HEK293 (cell line): ENCODE measurements at regions not wholly inside any gene's neighbourhood (a gene's known extent, or its start where the extent isn't known, plus 50 kb on each side); places are given as distances from the start of the nearest gene placed in this dataset.

Source experiments
- CTCF ChIA-PET: fragments of 350-600 bp; formaldehyde crosslinking; extraction: SDS; loops from one replicate; lab custom pipeline; 2021; ENCODE audit warnings: antibody characterized with exemption; lab: Yijun Ruan, JAX
- POLR2A ChIA-PET: fragments of 300-600 bp; formaldehyde crosslinking; extraction: SDS; loops from one replicate; lab custom pipeline; 2020; ENCODE audit warnings: antibody characterized with exemption, inconsistent platforms; lab: Yijun Ruan, JAX
- H3K27ac ChIP-seq: fragments of 200-500 bp; sonication (Bioruptor generic); 2 replicates; pipeline ENCODE4 v1.5.1; 2014; ENCODE audit warnings: low read depth, low read length, control low read depth, inconsistent platforms; ENCODE audit errors: extremely low read depth
- H3K36me3 ChIP-seq, 2 experiments: fragments of 200-500 bp in 1 of 2; sonication (Bioruptor generic) in 1 of 2; 1 replicate in 1 of 2; 2 replicates in 1 of 2; pipeline ENCODE4 v1.5.1; 2014 to 2017; ENCODE audit warnings: inconsistent platforms in 2 of 2, low read length in 2 of 2; ENCODE audit not compliant: control insufficient read depth in 2 of 2, insufficient read depth in 1 of 2
- H3K4me1 ChIP-seq: fragments of 200-500 bp; sonication (Bioruptor generic); 2 replicates; pipeline ENCODE4 v1.5.1; 2014; ENCODE audit warnings: mild to moderate bottlenecking, low read length, inconsistent platforms; ENCODE audit not compliant: control insufficient read depth, insufficient read depth
- H3K4me3 ChIP-seq: 2 replicates; pipeline ENCODE4 v1.5.1; 2011; ENCODE audit warnings: low read depth, mild to moderate bottlenecking, control low read depth, low read length, moderate library complexity
- H3K9me3 ChIP-seq: fragments of 200-500 bp; sonication (Bioruptor generic); 2 replicates; pipeline ENCODE4 v1.5.1; 2014; ENCODE audit warnings: low read depth, low read length, inconsistent platforms; ENCODE audit not compliant: control insufficient read depth, insufficient read depth
- FEZF1 ChIP-seq: fragments of 450-650 bp; formaldehyde crosslinking; IDR thresholded peaks from 2 replicates; pipeline ENCODE4 v1.5.1; 2016; ENCODE audit warnings: missing biosample characterization, missing genetic modification characterization
- ZNF133 ChIP-seq: fragments of 450-650 bp; formaldehyde crosslinking; IDR thresholded peaks from 2 replicates; pipeline ENCODE4 v1.5.1; 2016; ENCODE audit warnings: missing biosample characterization, missing genetic modification characterization
- ZNF169 ChIP-seq: fragments of 450-650 bp; formaldehyde crosslinking; IDR thresholded peaks from 2 replicates; pipeline ENCODE4 v1.5.1; 2016; ENCODE audit warnings: missing biosample characterization, missing genetic modification characterization
- ZNF223 ChIP-seq: fragments of 450-650 bp; formaldehyde crosslinking; IDR thresholded peaks from 2 replicates; pipeline ENCODE4 v1.5.1; 2016; ENCODE audit warnings: missing biosample characterization, missing genetic modification characterization
- ZNF302 ChIP-seq: fragments of 450-650 bp; formaldehyde crosslinking; IDR thresholded peaks from 2 replicates; pipeline ENCODE4 v1.5.1; 2016; ENCODE audit warnings: missing biosample characterization, missing genetic modification characterization, low read depth
- ZNF366 ChIP-seq: fragments of 450-650 bp; formaldehyde crosslinking; conservative IDR thresholded peaks from 2 replicates; pipeline ENCODE4 v1.5.1; 2016; ENCODE audit warnings: missing biosample characterization, missing genetic modification characterization
- ZNF585B ChIP-seq: fragments of 450-650 bp; formaldehyde crosslinking; IDR thresholded peaks from 2 replicates; pipeline ENCODE4 v1.5.1; 2016; ENCODE audit warnings: missing biosample characterization, missing genetic modification characterization
- ZSCAN23 ChIP-seq: fragments of 450-650 bp; formaldehyde crosslinking; IDR thresholded peaks from 2 replicates; pipeline ENCODE4 v1.5.1; 2016; ENCODE audit warnings: missing biosample characterization, missing genetic modification characterization
- TF ChIP-seq, protein P1 (sequence below): fragments of 450-650 bp; formaldehyde crosslinking; conservative IDR thresholded peaks from 2 replicates; pipeline ENCODE4 v1.5.1; 2016; ENCODE audit warnings: low read depth, missing biosample characterization, missing genetic modification characterization
- TF ChIP-seq, protein P2 (sequence below): fragments of 450-650 bp; formaldehyde crosslinking; conservative IDR thresholded peaks from 2 replicates; pipeline ENCODE4 v1.5.1; 2016; ENCODE audit warnings: low read depth, missing biosample characterization, missing genetic modification characterization
- TF ChIP-seq, protein P3 (sequence below): fragments of 450-650 bp; formaldehyde crosslinking; IDR thresholded peaks from 2 replicates; pipeline ENCODE4 v1.5.1; 2017; ENCODE audit warnings: missing biosample characterization, missing genetic modification characterization

DNA sequence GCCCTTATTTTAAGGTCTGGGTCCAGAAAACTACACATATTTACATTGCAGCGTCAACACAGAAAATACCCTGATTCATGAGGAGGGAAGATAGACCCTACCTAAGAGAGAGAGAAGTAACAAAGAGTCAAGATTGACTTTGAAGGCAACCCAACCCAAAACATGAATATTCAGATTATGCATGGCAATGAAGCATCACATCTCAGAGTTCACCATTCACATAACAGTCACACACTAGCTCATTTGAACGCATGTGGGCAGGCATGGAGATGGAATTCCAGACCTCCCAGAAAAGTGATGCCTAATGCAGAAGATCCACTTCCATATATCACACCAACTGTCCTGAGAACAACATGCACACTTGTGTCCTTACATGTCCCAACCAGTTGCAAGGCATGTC lies 190.1 kb upstream of the ITGA1 start (continued):
- TF ChIP-seq, protein P1, sequence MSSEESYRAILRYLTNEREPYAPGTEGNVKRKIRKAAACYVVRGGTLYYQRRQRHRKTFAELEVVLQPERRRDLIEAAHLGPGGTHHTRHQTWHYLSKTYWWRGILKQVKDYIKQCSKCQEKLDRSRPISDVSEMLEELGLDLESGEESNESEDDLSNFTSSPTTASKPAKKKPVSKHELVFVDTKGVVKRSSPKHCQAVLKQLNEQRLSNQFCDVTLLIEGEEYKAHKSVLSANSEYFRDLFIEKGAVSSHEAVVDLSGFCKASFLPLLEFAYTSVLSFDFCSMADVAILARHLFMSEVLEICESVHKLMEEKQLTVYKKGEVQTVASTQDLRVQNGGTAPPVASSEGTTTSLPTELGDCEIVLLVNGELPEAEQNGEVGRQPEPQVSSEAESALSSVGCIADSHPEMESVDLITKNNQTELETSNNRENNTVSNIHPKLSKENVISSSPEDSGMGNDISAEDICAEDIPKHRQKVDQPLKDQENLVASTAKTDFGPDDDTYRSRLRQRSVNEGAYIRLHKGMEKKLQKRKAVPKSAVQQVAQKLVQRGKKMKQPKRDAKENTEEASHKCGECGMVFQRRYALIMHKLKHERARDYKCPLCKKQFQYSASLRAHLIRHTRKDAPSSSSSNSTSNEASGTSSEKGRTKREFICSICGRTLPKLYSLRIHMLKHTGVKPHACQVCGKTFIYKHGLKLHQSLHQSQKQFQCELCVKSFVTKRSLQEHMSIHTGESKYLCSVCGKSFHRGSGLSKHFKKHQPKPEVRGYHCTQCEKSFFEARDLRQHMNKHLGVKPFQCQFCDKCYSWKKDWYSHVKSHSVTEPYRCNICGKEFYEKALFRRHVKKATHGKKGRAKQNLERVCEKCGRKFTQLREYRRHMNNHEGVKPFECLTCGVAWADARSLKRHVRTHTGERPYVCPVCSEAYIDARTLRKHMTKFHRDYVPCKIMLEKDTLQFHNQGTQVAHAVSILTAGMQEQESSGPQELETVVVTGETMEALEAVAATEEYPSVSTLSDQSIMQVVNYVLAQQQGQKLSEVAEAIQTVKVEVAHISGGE (tag by site-specific recombination), result no peak
- TF ChIP-seq, protein P2, sequence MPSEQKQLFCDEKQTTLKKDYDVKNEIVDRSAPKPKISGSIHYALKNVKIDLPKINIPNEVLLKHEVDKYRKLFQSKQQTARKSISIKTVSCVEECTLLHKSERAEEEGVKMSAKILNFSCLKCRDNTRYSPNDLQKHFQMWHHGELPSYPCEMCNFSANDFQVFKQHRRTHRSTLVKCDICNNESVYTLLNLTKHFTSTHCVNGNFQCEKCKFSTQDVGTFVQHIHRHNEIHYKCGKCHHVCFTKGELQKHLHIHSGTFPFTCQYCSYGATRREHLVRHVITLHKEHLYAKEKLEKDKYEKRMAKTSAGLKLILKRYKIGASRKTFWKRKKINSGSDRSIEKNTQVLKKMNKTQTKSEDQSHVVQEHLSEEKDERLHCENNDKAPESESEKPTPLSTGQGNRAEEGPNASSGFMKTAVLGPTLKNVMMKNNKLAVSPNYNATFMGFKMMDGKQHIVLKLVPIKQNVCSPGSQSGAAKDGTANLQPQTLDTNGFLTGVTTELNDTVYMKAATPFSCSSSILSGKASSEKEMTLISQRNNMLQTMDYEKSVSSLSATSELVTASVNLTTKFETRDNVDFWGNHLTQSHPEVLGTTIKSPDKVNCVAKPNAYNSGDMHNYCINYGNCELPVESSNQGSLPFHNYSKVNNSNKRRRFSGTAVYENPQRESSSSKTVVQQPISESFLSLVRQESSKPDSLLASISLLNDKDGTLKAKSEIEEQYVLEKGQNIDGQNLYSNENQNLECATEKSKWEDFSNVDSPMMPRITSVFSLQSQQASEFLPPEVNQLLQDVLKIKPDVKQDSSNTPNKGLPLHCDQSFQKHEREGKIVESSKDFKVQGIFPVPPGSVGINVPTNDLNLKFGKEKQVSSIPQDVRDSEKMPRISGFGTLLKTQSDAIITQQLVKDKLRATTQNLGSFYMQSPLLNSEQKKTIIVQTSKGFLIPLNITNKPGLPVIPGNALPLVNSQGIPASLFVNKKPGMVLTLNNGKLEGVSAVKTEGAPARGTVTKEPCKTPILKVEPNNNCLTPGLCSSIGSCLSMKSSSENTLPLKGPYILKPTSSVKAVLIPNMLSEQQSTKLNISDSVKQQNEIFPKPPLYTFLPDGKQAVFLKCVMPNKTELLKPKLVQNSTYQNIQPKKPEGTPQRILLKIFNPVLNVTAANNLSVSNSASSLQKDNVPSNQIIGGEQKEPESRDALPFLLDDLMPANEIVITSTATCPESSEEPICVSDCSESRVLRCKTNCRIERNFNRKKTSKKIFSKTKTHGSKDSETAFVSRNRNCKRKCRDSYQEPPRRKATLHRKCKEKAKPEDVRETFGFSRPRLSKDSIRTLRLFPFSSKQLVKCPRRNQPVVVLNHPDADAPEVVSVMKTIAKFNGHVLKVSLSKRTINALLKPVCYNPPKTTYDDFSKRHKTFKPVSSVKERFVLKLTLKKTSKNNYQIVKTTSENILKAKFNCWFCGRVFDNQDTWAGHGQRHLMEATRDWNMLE (tag by site-specific recombination), result no peak
- TF ChIP-seq ZNF585B (tag by site-specific recombination) (no peak), ZNF169 (tag by site-specific recombination) (no peak)

DNA sequence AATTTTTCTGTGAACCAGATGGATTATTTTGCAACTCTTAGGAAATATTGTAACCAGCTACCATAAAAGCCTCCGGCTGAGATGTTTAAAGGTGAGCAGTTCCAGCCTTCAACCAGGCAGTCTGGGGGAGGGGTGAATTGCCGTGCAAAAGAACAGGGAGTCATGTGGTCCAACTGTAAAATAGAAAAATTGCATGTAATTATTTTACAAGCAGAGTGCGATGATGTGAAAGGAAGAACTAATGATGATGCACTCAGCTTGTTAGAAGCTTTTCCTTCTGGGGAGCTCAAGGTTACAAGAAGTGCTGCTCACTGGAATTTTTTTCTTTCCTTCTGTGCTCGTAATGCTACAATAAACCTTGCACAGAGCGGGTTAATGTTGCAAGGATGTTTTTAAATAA lies 188.7 kb upstream of the ITGA1 start:
- Histone ChIP-seq H3K4me3 (no peak overlapping the region), H3K27ac (no peak overlapping the region), H3K4me1 (no peaks in the 10 kb centered on the region), H3K36me3 (no peaks in the 10 kb centered on the region), H3K9me3 (no peaks in the 10 kb centered on the region)
- TF ChIP-seq ZNF223, result no peak
- no peak for TF ChIP-seq ZNF302 (tag by site-specific recombination)
- TF ChIP-seq, protein P3, sequence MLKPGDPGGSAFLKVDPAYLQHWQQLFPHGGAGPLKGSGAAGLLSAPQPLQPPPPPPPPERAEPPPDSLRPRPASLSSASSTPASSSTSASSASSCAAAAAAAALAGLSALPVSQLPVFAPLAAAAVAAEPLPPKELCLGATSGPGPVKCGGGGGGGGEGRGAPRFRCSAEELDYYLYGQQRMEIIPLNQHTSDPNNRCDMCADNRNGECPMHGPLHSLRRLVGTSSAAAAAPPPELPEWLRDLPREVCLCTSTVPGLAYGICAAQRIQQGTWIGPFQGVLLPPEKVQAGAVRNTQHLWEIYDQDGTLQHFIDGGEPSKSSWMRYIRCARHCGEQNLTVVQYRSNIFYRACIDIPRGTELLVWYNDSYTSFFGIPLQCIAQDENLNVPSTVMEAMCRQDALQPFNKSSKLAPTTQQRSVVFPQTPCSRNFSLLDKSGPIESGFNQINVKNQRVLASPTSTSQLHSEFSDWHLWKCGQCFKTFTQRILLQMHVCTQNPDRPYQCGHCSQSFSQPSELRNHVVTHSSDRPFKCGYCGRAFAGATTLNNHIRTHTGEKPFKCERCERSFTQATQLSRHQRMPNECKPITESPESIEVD (tag by site-specific recombination), result no peak
- peak; percentile 38 for TF ChIP-seq FEZF1 (tag by site-specific recombination)
- TF ChIP-seq ZSCAN23 (tag by site-specific recombination), result no peak
- POLR2A ChIA-PET, result no interaction called here
- CTCF ChIA-PET, result no interaction called here

DNA sequence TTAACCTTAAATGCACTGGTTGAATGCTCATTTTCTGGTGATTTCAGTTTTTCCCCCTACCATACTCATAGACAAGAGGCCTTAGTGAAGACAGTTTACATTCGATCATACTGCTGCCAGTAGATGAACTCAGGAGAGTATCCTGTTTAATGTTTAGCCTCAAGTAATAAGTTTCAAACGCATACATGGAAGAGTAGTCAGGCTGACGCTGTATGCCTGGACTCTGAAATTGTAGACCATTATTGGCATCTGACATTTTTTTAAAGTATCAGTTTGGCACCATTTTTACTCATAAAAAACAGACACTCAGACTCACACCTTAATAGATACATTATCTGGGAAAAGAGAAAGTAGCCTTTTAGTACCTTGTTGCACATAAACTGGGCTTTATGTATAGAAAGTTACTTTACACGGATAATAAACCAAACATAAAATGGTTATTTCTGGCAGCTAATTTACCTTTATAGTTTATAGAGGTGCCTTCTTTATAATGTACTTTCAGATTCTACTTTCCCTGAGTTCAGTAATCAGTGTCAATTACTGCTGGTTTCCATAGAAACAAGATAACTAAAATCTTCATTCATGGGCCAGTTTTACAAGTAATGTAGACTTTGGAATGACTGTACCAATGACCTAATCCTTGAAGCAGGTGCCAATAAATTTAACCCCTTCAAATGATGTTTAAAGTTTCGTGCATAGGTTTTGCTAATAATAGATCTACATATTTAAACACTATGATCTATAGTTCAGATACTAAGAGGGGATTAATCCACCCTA lies 183.8 kb upstream of the ITGA1 start:
- H3K36me3 ChIP-seq, result no peaks in the 10 kb centered on the region
- H3K4me3 ChIP-seq, result no peak overlapping the region
- TF ChIP-seq ZNF133 (no peak), ZNF366 (peak; percentile 29; the same call in 1 of the 2 replicates)
- TF ChIP-seq, all 188 proteins: peak for 1
- ChIA-PET POLR2A (no interaction called here), CTCF (no interaction called here)
- H3K27ac ChIP-seq, result no peak overlapping the region
- no peaks in the 10 kb centered on the region for H3K9me3 ChIP-seq
- H3K4me1 ChIP-seq, result no peaks in the 10 kb centered on the region
